HG02981 (cell line): ENCODE measurements at regions not wholly inside any gene's neighbourhood (a gene's known extent, or its start where the extent isn't known, plus 50 kb on each side); places are given as distances from the start of the nearest gene placed in this dataset.
"Not testable (repeated sequence)": the region's sequence is repeated elsewhere in the genome, so short reads cannot be mapped to it uniquely, and the experiment has no call there.

ENCODE experiments used
- ATAC-seq: cut with Tn5 transposase; IDR thresholded peaks from one replicate; pipeline ENCODE4 v1.9.1; 2021; ENCODE audit warnings: mild to moderate bottlenecking, moderate library complexity; ENCODE audit not compliant: unreplicated experiment

- ATAC-seq, result no peak
Measured at GRCh38 chrX:65831268-65831667, 163.8 kb downstream of the MSN start.

GRCh38 chrX:65828599-65828998 lies 161.1 kb downstream of the MSN start:
- ATAC-seq, result no peak

GRCh38 chrX:65825226-65825625 lies 157.8 kb downstream of the MSN start:
- ATAC-seq, result not testable (repeated sequence)

GRCh38 chrX:65821721-65822496 lies 154.5 kb downstream of the MSN start:
- peak; percentile 57 for ATAC-seq

- not testable (repeated sequence) for ATAC-seq
Measured at GRCh38 chrX:65819983-65820382, 152.5 kb downstream of the MSN start.

GRCh38 chrX:65813245-65813644 lies 145.8 kb downstream of the MSN start:
- ATAC-seq, result no peak

- no peak for ATAC-seq
Measured at GRCh38 chrX:65811558-65812228, 144.2 kb downstream of the MSN start.
